ENCODE measurements at regions not wholly inside any gene's neighbourhood (a gene's known extent, or its start where the extent isn't known, plus 50 kb on each side); places are given as distances from the start of the nearest gene placed in this dataset.

DNA sequence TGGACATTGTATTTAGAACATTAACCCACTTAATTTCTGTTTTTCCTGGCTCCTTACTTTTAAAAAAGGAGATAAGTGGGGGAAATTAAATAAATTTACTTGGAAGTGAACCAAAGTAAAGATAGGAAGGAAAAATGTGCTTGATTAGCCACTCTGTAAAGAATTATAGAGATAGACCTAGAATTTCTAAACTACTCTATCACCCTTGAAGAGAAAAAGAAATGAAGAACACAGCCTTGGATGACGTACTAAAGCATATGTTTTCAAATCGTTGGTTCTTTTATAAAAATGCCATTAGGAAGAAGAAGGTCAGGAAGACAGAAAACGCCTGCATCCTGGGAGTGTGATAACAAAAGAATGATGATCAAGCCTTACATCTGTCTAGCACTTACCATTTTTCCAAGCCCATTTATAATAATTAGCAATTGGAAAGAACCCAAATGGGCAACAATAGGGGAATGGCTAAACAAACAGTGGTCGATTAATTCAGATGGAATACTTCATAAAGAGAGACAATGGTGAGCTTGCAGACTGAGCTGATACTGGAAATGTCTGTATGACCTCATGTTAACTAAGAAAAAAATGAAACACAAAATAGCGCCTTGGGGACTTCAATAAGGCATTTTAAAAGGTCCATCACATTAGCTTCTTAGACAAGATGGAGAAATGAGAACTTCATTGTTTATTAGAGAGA, 81.0 kb upstream of the LRRC55 start:
- DNase-seq (ENCODE audit: low read depth), result no peak

DNA sequence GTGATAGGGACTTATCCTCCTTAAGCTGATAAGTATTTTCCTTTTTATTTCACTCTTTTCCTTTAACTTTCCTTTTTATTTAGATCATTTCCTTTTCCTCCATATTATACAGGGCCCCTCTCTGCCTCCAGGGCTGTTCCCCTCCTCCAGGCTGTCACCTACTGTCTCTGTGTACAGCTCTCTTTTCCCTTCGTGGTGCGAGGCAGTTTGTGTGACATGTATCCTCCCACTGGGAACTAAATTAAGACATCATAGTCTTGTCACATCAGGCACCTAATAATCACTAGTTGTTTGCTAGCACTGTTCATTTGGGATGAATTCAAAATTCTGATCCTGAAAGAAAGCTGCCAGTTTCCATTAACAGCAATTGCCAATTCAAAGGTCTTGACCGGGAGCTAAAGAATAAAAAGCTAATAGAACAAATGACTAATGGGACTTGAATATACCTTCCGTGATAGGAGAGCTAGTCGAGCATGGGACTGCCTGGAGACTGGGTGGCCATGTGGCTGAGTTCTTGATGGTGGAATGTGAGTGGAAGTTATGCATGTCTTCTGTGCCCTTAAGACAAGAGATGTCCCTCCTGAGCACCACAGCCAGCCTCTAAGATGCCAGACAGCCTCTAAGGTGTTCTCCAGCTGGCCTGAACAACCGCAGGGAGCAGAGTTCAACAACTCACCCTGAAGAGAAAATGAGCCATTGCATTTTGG, 77.7 kb upstream of the LRRC55 start:
- DNase-seq (ENCODE audit: low read depth), result no peak

DNA sequence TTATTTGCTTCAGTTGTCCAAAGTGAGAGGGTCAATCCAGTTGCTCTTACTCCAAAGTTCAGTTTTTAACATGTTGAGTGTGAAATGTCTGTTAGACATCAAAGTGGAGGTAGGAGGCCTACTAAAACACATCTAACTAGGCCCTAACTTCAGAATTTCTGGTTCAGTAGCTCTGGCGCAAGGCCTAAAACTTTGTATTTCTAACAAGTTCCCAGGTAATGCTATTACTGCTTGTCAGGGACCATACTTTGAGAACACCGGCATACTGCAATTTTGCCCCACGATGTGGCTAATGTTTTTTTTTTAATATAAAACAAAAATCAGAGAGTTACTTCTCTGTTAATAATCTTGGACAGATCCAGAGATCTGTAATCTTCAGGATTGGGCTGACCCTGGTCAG, 72.4 kb upstream of the LRRC55 start:
- DNase-seq (ENCODE audit: low read depth), result no peak

DNA sequence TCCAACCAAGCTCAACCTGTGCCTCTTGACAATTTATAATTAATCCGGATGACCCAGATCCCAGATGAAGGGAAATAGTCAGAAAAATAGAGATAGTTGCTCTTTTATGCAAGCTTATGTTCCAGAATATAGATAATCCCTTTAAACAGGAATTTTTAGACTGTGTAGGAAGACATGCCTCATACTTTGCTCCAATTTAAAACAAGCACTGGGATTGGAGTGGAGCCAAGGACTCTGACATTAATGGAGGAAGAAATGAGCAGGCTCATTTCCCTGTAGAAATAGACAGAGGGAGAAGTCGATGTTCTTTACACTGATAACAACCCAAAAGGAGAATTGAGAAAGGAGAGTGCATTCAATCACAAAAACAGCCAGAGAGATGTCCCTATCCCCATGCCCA, 70.1 kb upstream of the LRRC55 start:
- no peak for DNase-seq (ENCODE audit: low read depth)

DNA sequence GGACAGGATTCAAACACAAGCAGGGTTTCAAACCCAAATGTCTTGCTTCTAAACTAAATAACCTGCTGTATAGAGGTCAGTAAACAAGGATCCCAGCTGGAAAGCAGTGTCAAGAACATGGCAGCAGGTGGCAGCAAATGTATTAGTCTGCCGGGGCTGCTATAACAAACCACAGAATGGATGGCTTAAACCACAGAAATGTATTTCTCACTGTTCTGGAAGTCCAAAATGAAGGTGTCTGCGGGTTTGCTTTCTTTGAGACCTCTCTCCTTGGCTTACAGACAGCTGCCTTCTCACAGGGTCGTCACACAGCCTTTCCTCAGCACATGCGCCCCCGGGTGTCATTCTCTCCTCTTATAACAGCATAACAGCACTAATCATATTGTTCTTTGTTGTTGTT, 65.1 kb upstream of the LRRC55 start:
- DNase-seq (ENCODE audit: low read depth), result peak; percentile 63

DNA sequence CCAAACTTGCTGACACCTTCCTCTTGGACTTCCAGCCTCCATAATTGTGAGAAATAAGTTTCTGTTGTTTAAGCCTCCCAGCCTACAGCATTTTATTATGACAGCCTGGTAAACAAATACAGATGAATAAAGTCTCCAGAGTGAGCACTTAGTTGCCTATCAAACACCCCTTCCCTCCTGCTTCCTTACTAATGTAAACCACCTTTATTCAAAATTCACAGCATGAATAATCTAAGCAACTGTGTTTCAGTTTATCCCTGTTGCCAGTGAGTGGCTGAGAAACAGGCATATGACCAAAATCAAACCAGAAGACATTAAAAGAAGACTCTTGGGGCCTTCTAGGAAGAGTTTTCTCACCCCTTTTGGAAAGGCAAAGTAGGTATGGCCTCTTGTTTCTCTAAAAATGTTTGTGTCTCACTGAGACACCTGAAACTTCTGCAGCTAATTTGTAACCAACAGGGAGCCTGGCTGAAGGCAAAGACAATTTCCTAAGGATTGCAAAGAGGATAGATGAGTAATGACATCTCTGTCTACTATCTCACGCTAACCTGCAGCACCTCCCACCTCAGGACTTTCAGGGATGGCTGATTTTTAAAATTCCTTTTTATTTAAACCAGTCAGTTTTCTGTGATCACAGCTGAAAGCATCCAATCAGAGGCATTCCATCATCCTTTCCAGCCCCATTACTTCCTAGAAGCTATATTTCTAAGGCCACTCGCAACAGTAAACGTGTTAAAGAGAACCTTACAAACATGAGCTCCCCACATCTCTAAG, 61.4 kb upstream of the LRRC55 start:
- DNase-seq (ENCODE audit: low read depth), result no peak

DNA sequence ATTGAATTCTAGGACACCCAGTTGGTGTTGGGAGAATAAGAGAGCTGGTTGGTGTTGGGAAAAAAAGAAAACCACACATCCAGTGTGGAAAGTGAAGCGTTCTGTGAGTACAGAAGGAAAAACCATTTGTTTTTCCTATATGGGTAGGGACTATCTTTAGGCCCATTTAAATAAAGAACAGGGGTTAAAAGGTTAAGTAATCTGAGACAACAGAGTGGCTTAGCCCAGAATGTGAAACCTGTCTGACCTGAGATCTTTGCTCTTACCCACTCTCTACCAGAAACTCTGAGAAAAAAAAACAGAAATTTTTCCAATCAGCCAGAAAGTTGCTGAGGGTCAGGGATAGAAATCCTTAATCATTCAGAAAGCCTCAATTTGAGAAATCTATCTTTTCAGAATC, 59.8 kb upstream of the LRRC55 start:
- no peak for DNase-seq (ENCODE audit: low read depth)

DNA sequence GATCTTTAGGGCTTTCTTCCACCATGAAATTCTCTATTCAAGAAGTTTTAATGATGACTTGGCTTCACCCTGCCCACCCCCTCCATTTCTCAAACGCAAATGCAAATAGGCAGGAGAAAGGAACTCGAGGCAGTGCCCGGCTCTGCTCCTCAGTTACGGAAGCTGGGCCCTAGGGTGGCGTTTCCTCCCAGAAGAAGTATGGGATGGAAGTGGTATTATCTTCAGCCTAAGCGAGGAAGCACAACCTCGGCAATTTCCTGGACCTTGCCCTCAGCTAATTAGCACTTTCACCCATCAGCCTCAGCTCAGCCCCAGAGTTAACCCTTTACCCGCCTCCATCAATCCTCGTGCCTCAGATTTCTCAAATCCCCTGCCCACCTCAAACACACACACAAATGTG, 58.2 kb upstream of the LRRC55 start:
- DNase-seq (ENCODE audit: low read depth), result no peak

DNA sequence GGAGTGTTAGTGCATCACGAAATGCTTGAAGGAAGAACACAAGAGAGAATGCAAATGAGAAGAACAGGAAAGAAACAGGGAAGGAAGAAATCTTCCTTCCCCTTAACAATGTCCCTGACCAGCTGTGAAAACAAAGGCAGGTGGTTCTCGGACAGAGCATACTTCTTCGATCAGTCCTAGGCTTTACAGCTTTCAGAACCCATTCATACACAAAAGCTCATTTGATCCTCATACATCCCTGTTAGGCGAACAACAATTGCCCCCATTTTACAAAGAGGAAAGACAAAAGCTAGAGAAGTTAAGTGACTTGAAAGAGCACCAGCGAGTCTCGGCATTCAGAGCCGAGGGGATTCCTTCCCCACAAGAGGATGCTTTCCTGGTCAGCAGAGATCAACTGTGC, 57.2 kb upstream of the LRRC55 start:
- DNase-seq (ENCODE audit: low read depth), result no peak

DNA sequence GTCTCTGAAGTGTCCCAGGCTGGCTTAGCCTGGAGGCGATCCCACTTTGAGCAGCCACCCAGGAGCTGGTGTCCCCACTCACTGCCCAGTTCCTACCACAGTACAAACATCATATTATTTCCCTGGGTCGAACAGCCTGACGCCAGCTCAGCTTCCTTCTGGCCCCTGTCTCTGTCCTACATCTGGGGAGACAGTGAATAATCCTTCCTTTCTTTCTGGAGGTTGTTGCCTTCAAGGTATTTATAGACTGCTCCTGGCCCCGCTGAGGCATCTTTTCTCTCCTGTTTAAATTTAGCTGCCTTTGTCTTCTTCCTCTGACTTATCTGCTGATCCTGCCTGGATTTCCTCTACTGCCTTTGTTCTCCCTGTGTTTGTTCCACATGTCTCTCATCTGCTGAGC, 56.8 kb upstream of the LRRC55 start:
- DNase-seq (ENCODE audit: low read depth), result no peak

DNA sequence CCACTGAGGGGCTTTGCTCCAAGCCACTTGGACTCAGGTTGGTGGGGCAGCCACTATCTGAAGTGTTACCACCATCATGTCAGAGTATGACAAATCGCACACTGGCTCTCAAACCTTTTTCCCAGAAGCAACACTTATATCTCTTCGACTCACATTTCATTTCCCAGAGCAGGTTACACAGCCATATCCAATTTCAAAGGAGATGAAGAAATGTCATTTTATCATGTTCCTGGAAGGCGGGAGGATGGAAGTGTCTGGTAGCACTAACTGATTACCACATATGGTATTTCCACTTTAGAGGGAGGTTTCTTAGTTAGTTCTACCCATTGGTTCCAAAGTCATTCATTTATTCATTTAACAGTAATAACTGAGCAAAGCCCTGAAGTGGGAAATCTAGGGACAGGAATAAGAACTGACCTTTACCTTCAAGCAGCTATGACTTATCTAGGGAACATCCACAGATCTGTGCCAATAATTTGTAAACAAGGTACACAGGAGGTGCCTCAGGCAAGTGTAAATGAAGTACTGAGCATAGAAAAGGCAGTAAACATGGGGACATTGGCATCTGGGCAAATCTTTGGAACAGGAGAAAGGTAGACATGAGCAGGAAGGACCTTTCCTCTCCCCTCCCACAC, 54.9 kb upstream of the LRRC55 start:
- peak; percentile 11 for DNase-seq (ENCODE audit: low read depth)

DNA sequence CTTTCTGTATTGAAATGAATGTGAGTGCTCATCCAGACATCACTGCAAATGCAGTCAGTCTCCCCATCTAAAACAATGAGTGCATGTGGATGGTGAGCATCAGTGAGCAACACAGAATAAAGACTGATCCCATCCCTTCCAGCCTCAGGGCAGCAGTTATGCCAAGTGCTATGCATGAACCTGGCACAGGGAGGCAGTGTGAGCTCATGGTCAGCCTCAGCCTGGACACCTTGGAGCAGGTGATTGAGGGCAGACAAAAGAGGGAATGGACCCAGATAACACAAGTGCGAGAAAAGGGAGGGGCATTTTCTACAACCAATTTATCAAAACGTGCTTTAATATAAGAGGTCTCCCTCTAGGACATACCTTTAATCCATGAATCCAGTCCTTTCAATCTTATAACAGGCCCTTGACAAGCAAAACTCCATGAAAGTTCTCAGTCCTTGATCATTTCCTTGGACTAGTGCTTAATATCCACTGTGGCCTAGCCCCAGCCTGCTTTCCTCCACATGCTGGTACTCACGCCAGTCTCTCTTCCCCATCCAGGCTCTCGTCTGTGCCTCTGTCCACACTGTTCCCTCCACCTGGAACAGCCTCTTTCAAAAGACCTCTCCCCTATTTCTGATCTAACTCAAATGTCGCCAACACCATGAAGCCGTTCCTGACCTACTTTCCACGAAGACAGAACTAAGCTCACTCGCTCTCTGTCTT, 50.5 kb upstream of the LRRC55 start:
- DNase-seq (ENCODE audit: low read depth), result peak; percentile 25
